Mucosa of descending colon (tissue), 3 donors: ENCODE measurements at regions not wholly inside any gene's neighbourhood (a gene's known extent, or its start where the extent isn't known, plus 50 kb on each side); places are given as distances from the start of the nearest gene placed in this dataset.

Experiments
- ATAC-seq: fragments of 200-7000 bp; cut with Tn5 transposase; one replicate; pipeline ENCODE4 v1.9.1; 2020; ENCODE audit warnings: mild to moderate bottlenecking, moderate library complexity
- DNase-seq, 3 donors: peaks; one replicate each; pipeline ENCODE4 v3.0.0-alpha.2; 2020
- H3K36me3 ChIP-seq: fragments of 200-600 bp; one replicate; pipeline ENCODE4 v1.8.0; 2021; ENCODE audit warnings: low read depth, mild to moderate bottlenecking
- H3K4me1 ChIP-seq: fragments of 200-600 bp; one replicate; pipeline ENCODE4 v1.8.0; 2021; ENCODE audit warnings: low read depth, mild to moderate bottlenecking
- H3K4me3 ChIP-seq: fragments of 200-600 bp; one replicate; pipeline ENCODE4 v1.8.0; 2021; ENCODE audit warnings: mild to moderate bottlenecking
- H3K9me3 ChIP-seq: fragments of 200-600 bp; one replicate; pipeline ENCODE4 v1.8.0; 2021; ENCODE audit warnings: mild to moderate bottlenecking
- CTCF ChIP-seq: fragments of 200-600 bp; IDR thresholded peaks from one replicate; pipeline ENCODE4 v1.8.0; 2022; ENCODE audit warnings: antibody characterized with exemption, mild to moderate bottlenecking
- intact Hi-C, 2 donors: fragments of 100-400 bp; cut with DNase I in 1 of 2; cut with micrococcal nuclease in 1 of 2; formaldehyde crosslinking; loops; one replicate each; pipeline versions ENCODE4 v1.11.0 to v1.11.1; 2022; cut with DNase I, micrococcal nuclease
- donor health status: DM: no; HTN: no; CAD: no; lungs with moderate emphysema.
- donor health status: DM: no; HTN: no; CAD: no.
- donor health status: DM: no; HTN: yes; CAD: no.

DNA sequence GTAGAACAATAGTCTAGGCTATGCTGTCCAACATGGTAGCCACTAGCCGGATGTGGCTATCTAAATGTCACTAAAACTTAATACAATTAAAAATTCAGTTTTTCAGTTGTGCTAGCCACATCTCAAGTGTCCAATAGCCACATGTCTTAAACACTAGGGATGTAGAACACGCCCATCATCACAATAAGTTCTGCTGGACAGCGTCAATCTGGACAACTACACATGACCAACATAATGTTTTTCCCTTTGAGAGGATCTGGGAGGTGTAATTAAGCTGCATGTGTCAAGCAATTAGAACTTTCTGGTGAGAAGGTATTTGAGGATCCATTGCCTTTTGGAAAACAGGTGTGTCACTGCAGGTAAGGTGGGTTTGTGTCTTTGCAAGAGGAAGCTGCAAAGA lies 424.6 kb upstream of the WWC1 start:
- intact Hi-C loops = no loop called here
- ATAC-seq (no peak), DNase-seq (no peak)
- Histone ChIP-seq H3K9me3 (no peaks in the 10 kb centered on the region), H3K36me3 (no peaks in the 10 kb centered on the region), H3K4me1 (no peaks in the 10 kb centered on the region), H3K4me3 (no peak overlapping the region)
- TF ChIP-seq CTCF = no peak

GRCh38 chr5:167867281-167867680 lies 424.2 kb upstream of the WWC1 start:
- DNase-seq (no peak), ATAC-seq (no peak)
- Histone ChIP-seq H3K4me1 (no peaks in the 10 kb centered on the region), H3K9me3 (no peaks in the 10 kb centered on the region), H3K4me3 (no peak overlapping the region), H3K36me3 (no peaks in the 10 kb centered on the region)
- TF ChIP-seq CTCF = no peak
- intact Hi-C loops = no loop called here

DNA sequence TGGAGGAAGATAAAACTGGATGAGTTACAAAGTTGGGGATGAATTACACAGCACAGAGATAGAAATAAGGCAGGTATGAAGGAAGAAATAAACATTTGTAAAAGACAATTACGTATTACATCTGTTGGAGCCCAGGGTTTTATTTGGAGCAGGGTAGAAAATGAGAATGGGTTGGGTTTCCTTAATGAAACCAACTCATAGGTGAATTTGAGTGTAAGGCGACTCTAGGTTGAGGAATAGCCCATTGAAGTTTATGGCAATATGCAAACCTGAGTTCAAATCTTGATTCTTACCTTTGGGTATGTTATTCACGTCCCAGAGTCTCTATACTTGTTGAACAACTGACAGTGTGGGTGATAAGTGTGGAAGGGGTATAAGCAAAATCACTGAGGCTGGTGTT lies 422.3 kb upstream of the WWC1 start:
- Histone ChIP-seq H3K4me1 (no peaks in the 10 kb centered on the region), H3K36me3 (no peaks in the 10 kb centered on the region), H3K4me3 (no peak overlapping the region), H3K9me3 (no peaks in the 10 kb centered on the region)
- intact Hi-C loops = no loop called here
- ATAC-seq (no peak), DNase-seq (no peak)
- no peak for TF ChIP-seq CTCF

GRCh38 chr5:167870055-167870454 lies 421.4 kb upstream of the WWC1 start:
- DNase-seq (no peak), ATAC-seq (no peak)
- Histone ChIP-seq H3K4me3 (no peak overlapping the region), H3K4me1 (no peaks in the 10 kb centered on the region), H3K36me3 (no peaks in the 10 kb centered on the region), H3K9me3 (no peaks in the 10 kb centered on the region)
- intact Hi-C loops = no loop called here
- no peak for TF ChIP-seq CTCF

DNA sequence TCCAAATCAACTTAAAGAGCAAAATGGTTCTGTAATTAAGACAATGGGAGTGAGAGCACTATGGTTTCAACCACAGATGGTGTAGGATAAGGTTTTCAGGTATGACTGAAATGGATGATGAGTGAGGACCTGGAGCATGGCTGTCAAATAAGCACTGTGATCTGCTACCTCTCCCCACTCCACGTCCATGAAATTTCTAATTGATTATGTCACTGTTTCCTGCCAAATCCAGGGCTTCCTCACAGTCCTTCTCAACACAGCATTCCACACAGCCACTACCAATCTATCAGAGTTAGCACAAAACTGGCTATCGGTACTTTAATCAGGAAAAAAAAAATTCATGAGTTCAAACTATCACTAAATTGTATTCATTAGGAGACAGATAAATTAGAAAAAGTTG lies 420.4 kb upstream of the WWC1 start:
- no peak for ATAC-seq
- TF ChIP-seq CTCF = no peak
- Histone ChIP-seq H3K9me3 (no peaks in the 10 kb centered on the region), H3K4me1 (no peaks in the 10 kb centered on the region), H3K4me3 (no peak overlapping the region), H3K36me3 (no peaks in the 10 kb centered on the region)
- no peak for DNase-seq
- intact Hi-C loops = no loop called here

GRCh38 chr5:167872791-167873190 lies 418.7 kb upstream of the WWC1 start:
- Histone ChIP-seq H3K4me1 (no peaks in the 10 kb centered on the region), H3K9me3 (no peaks in the 10 kb centered on the region), H3K36me3 (no peaks in the 10 kb centered on the region), H3K4me3 (no peak overlapping the region)
- intact Hi-C loops = no loop called here
- no peak for TF ChIP-seq CTCF
- ATAC-seq = no peak
- no peak for DNase-seq
